Ovary (tissue), 7 donors: ENCODE measurements at regions not wholly inside any gene's neighbourhood (a gene's known extent, or its start where the extent isn't known, plus 50 kb on each side); places are given as distances from the start of the nearest gene placed in this dataset.

ENCODE experiments used
- DNase-seq, 5 donors: peaks; one replicate each; pipeline ENCODE4 v3.0.0-alpha.2; 2019 to 2020
- H3K27ac ChIP-seq, 2 donors: fragments of 200-600 bp; one replicate each; pipeline versions ENCODE4 v1.5.1 to v1.8.0; 2019 to 2022
- H3K27me3 ChIP-seq: fragments of 200-600 bp; one replicate; pipeline ENCODE4 v1.8.0; 2022
- H3K36me3 ChIP-seq: fragments of 200-600 bp; sonication (generic); one replicate; pipeline ENCODE4 v1.5.1; 2019
- H3K4me1 ChIP-seq: one replicate; pipeline ENCODE4 v1.8.1; 2013; ENCODE audit warnings: mild to moderate bottlenecking, moderate library complexity; ENCODE audit not compliant: insufficient read depth
- H3K4me3 ChIP-seq: fragments of 200-600 bp; sonication (generic); one replicate; pipeline ENCODE4 v1.5.1; 2017
- H3K9me3 ChIP-seq, 2 donors: fragments of 200-600 bp in 1 of 2; sonication (generic) in 1 of 2; one replicate each; pipeline versions ENCODE4 v1.5.1 to v1.8.1; 2013 to 2019; ENCODE audit warnings: mild to moderate bottlenecking in 1 of 2, moderate library complexity in 1 of 2
- EP300 ChIP-seq: sonication (generic); formaldehyde crosslinking; IDR thresholded peaks from one replicate; pipeline ENCODE4 v1.6.1; 2017; ENCODE audit warnings: antibody characterized with exemption
- POLR2A ChIP-seq: fragments of 450-650 bp; IDR thresholded peaks from one replicate; pipeline ENCODE4 v1.6.1; 2017; ENCODE audit warnings: antibody characterized with exemption, mild to moderate bottlenecking, moderate library complexity
- WGBS, 3 donors: extraction: QIAGEN DNeasy Blood & Tissue Kit in 1 of 3; methylation state at CpG; one replicate each; pipeline versions ENCODE4 v1.1.5 to v1.1.7; 2013 to 2017; 5-methylcytosine and 5-hydroxymethylcytosine counted together
- intact Hi-C, 4 donors: fragments of 100-400 bp; cut with DNase I; formaldehyde crosslinking; loops; one replicate each; pipeline versions ENCODE4 v1.11.0 to v1.15.1; 2022 to 2023
- TF ChIP-seq, protein P1 (sequence below), 3 donors: fragments of 450-650 bp in 2 of 3; fragments of 200-600 bp in 1 of 3; IDR thresholded peaks; one replicate each; pipeline versions ENCODE4 v1.5.1 to v1.8.0; 2016 to 2022; ENCODE audit warnings: antibody characterized with exemption in 3 of 3, mild to moderate bottlenecking in 1 of 3
- donor health status: DM: no; HTN: no; CAD: no; lungs with moderate emphysema.
- donor health status: DM: no; HTN: no; CAD: no.
- donor health status: Bipolar disorder and iron deficiency.
- donor health status: DM: no; HTN: no; CAD: no.
- donor health status: DM: yes; HTN: yes; CAD: no.

DNA sequence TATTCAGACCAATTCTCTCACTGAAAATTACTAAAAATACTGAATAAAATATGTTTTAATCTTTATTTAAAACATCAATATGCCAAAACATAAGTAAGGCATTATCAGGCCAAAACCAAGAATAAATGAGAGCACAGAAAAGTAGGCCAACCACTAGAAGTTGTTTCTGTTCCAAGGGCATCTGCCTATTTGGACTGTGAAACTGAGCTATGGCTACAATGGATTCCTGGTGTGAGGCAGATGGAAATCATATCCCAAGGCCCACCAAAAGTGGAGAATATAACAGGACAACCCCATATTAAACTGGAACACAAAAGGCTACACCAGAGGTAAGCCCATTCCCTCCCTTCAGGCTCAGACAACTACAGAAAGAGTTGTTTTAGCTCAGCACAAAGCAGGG lies 302.8 kb upstream of the IL12A start:
- H3K4me3 ChIP-seq = no peak overlapping the region
- intact Hi-C loops = no loop called here

DNA sequence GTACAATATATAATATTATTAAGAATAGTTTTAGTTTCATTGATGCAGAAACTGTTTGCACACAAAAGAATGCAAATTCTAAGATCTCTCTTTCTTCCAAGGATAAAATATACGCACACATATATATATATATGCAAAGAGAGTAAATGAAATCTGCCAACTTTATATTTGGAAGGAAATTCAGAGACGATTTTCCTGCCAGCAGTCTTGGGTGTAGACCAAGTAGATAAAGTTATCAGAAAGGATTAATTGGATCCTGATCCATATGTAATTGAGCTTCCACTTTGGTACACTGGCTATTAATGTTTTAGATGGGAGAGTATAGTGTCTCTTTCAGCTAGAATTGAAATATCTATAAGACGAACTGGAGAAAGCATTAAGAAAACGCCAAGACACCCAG lies 295.4 kb upstream of the IL12A start:
- Histone ChIP-seq H3K36me3 (no peaks in the 10 kb centered on the region), H3K27ac (no peak overlapping the region), H3K27me3 (no peaks in the 10 kb centered on the region), H3K4me3 (no peak overlapping the region), H3K9me3 (no peaks in the 10 kb centered on the region), H3K4me1 (no peaks in the 10 kb centered on the region)
- no peak for TF ChIP-seq EP300
- no peak for TF ChIP-seq POLR2A
- TF ChIP-seq, protein P1, sequence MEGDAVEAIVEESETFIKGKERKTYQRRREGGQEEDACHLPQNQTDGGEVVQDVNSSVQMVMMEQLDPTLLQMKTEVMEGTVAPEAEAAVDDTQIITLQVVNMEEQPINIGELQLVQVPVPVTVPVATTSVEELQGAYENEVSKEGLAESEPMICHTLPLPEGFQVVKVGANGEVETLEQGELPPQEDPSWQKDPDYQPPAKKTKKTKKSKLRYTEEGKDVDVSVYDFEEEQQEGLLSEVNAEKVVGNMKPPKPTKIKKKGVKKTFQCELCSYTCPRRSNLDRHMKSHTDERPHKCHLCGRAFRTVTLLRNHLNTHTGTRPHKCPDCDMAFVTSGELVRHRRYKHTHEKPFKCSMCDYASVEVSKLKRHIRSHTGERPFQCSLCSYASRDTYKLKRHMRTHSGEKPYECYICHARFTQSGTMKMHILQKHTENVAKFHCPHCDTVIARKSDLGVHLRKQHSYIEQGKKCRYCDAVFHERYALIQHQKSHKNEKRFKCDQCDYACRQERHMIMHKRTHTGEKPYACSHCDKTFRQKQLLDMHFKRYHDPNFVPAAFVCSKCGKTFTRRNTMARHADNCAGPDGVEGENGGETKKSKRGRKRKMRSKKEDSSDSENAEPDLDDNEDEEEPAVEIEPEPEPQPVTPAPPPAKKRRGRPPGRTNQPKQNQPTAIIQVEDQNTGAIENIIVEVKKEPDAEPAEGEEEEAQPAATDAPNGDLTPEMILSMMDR (IDR thresholded peaks at IDR 0.05) = no peak
- 59 to 74% (median 68%) methylated on average over 4 of the region's 4 CpGs for WGBS, 3 donors
- DNase-seq = no peak
- intact Hi-C loops = no loop called here

More for the DNA sequence above, 302.8 kb upstream of the IL12A start:
- Histone ChIP-seq H3K4me1 (no peaks in the 10 kb centered on the region), H3K27ac (no peak overlapping the region), H3K27me3 (no peaks in the 10 kb centered on the region), H3K36me3 (no peaks in the 10 kb centered on the region), H3K9me3 (no peaks in the 10 kb centered on the region)
- TF ChIP-seq EP300 = no peak
- no peak for DNase-seq

DNA sequence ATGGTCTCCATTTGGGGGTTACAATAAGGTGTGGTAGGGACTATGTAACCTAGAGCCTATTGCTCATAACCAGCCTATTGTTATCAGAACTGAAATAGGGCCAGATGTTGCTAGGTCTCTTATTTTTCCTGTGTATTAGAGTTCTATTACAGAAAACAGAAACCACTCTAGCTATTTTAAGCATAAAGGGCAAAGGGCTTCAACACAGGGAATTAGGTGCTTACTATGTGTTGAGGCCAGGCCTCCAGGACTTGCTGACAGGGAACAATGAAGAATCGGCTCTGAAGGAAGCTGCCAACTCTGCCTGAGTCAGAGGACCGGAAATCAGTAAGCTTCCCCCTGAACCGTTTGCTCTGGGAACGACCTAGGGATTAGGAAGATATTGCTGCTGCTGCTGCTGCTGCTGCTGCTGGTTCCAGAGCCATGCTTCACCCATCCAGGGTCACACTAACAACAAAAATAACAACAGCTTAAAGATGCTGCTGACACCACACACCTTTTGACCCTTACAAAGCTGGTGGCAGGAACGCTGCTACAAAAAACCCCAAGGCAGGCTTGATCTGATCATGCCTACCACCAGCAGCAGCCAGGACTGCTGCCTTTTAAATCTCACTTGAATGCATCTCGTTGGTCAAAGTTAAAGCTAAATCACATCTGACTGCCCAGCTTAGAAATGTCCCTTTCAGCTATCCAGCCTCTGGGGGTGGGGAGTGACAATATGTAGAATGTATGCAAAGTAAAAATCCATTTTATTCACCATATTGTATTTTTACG lies 276.9 kb upstream of the IL12A start:
- intact Hi-C loops = no loop called here
- Histone ChIP-seq H3K4me3 (no peak overlapping the region), H3K27me3 (no peaks in the 10 kb centered on the region), H3K9me3 (no peaks in the 10 kb centered on the region), H3K27ac (no peak overlapping the region), H3K36me3 (no peaks in the 10 kb centered on the region), H3K4me1 (no peaks in the 10 kb centered on the region)
- TF ChIP-seq, protein P1 (IDR thresholded peaks at IDR 0.05) = no peak
- no peak for TF ChIP-seq POLR2A
- no peak for TF ChIP-seq EP300
- WGBS, 3 donors = 30 to 47% (median 36%) methylated on average over 7 of the region's 7 CpGs
- DNase-seq = no peak

DNA sequence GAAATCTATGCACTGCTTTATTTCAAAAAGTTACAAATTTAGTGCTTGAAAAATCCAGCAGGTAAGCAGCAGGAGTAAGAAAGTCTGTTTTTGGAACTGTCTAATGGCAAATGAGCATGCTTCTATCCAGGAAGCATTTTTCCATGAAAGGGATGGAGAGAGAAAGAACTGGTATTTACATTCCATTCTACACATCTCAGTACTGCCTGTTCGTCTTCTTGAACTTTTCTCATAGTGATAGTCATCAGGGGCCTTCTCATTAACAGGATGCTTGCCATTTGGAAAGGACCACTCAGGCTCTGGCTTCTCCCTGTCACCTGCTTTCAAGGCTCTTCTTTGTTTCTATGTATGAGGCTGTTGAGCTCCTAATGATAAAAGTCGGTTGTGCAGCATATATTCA lies 267.3 kb upstream of the IL12A start:
- H3K27ac ChIP-seq = no peak overlapping the region
- H3K36me3 ChIP-seq = no peaks in the 10 kb centered on the region
- intact Hi-C loops = no loop called here
- no peaks in the 10 kb centered on the region for H3K27me3 ChIP-seq
- TF ChIP-seq, protein P1 (IDR thresholded peaks at IDR 0.05) = no peak
- H3K4me1 ChIP-seq = no peaks in the 10 kb centered on the region
- no peaks in the 10 kb centered on the region for H3K9me3 ChIP-seq
- WGBS, 3 donors = 46 to 51% (median 48%) methylated on average over 2 of the region's 2 CpGs
- no peak overlapping the region for H3K4me3 ChIP-seq
- no peak for DNase-seq

DNA sequence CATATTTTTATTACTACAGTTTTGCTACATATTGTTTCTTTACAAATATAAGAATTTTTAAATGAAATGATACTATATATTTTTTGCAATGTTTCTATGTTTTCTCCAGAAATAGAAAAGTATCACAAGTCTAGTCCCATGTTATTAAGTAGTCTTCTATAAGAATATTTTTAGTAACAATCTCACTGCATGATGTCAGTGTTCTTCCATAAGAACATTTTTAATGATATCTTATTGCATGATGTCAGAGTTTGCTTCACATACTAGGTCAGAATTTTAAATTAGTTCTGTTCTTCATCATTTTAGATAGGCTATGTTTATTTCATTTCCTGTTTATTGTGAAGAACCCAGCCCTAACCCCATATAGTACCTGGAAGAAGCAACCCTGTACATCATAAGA lies 265.3 kb upstream of the IL12A start:
- Histone ChIP-seq H3K4me3 (no peak overlapping the region), H3K4me1 (no peaks in the 10 kb centered on the region), H3K27ac (no peak overlapping the region), H3K27me3 (no peaks in the 10 kb centered on the region), H3K9me3 (no peaks in the 10 kb centered on the region), H3K36me3 (no peaks in the 10 kb centered on the region)
- intact Hi-C loops = no loop called here
- no peak for DNase-seq
- TF ChIP-seq EP300 (no peak), POLR2A (no peak)
- TF ChIP-seq, protein P1 (IDR thresholded peaks at IDR 0.05) = no peak
